GM23338 (cell line): ENCODE measurements at regions not wholly inside any gene's neighbourhood (a gene's known extent, or its start where the extent isn't known, plus 50 kb on each side); places are given as distances from the start of the nearest gene placed in this dataset.

Experiments
- ATAC-seq: fragments of 200-7000 bp; cut with Tn5 transposase; 3 replicates; pipeline ENCODE4 v1.9.1; 2020
- DNase-seq: peaks from one replicate; pipeline ENCODE4 v3.0.0-alpha.2; 2015; ENCODE audit warnings: low spot score
- H2AFZ ChIP-seq: fragments of 200-600 bp; sonication (generic); 2 replicates; pipeline ENCODE4 v1.8.0; 2016; ENCODE audit warnings: antibody characterized with exemption, mild to moderate bottlenecking, moderate library complexity
- H3F3A ChIP-seq: fragments of 200-600 bp; sonication (generic); replicated peaks from 2 replicates; pipeline ENCODE4 v1.8.0; 2017; ENCODE audit warnings: antibody characterized with exemption, mixed run types, low read depth
- H3K27ac ChIP-seq: fragments of 200-600 bp; sonication (generic); 2 replicates; pipeline ENCODE4 v1.6.1; 2016; ENCODE audit warnings: low read depth
- H3K27me3 ChIP-seq: fragments of 200-600 bp; sonication (generic); 2 replicates; pipeline ENCODE4 v1.8.0; 2016; ENCODE audit warnings: mild to moderate bottlenecking, mixed run types, moderate library complexity; ENCODE audit not compliant: insufficient read depth
- H3K36me3 ChIP-seq: fragments of 200-600 bp; sonication (generic); 2 replicates; pipeline ENCODE4 v1.8.0; 2016; ENCODE audit warnings: mild to moderate bottlenecking; ENCODE audit not compliant: insufficient read depth
- H3K4me1 ChIP-seq: fragments of 200-600 bp; sonication (generic); 2 replicates; pipeline ENCODE4 v1.8.0; 2016; ENCODE audit warnings: mild to moderate bottlenecking, moderate library complexity; ENCODE audit not compliant: insufficient read depth
- H3K4me2 ChIP-seq: fragments of 200-600 bp; sonication (generic); 2 replicates; pipeline ENCODE4 v1.7.1; 2017; ENCODE audit warnings: mixed run types
- H3K4me3 ChIP-seq: fragments of 200-600 bp; sonication (generic); 2 replicates; pipeline ENCODE4 v1.6.1; 2016; ENCODE audit warnings: mixed run types
- H3K79me2 ChIP-seq: fragments of 200-600 bp; sonication (generic); replicated peaks from 2 replicates; pipeline ENCODE4 v1.8.0; 2017; ENCODE audit warnings: mild to moderate bottlenecking; ENCODE audit not compliant: insufficient read depth
- H3K9me2 ChIP-seq: fragments of 200-600 bp; sonication (generic); 2 replicates; pipeline ENCODE4 v1.8.0; 2017; ENCODE audit not compliant: insufficient read depth
- H4K20me1 ChIP-seq: fragments of 200-600 bp; sonication (generic); replicated peaks from 2 replicates; pipeline ENCODE4 v1.8.0; 2017; ENCODE audit warnings: mild to moderate bottlenecking; ENCODE audit not compliant: insufficient read depth
- H3K27ac Mint-ChIP-seq: 2 replicates; pipeline ENCODE4 v1.8.0; 2020; ENCODE audit warnings: inconsistent platforms, mild to moderate bottlenecking, moderate library complexity, mixed read lengths
- H3K27me3 Mint-ChIP-seq: 3 replicates; pipeline ENCODE4 v1.8.0; 2022; ENCODE audit warnings: low read depth, mild to moderate bottlenecking, moderate library complexity, mixed read lengths, inconsistent platforms; ENCODE audit not compliant: insufficient read depth, poor library complexity
- H3K36me3 Mint-ChIP-seq: 3 replicates; pipeline ENCODE4 v1.8.0; 2021; ENCODE audit warnings: low read depth, mild to moderate bottlenecking, inconsistent platforms, moderate library complexity, mixed read lengths
- H3K4me1 Mint-ChIP-seq: 3 replicates; pipeline ENCODE4 v1.8.0; 2020; ENCODE audit warnings: mild to moderate bottlenecking, inconsistent platforms, mixed read lengths
- H3K4me3 Mint-ChIP-seq: 3 replicates; pipeline ENCODE4 v1.8.0; 2021; ENCODE audit warnings: moderate library complexity, mild to moderate bottlenecking, inconsistent platforms, mixed read lengths
- H3K9me3 Mint-ChIP-seq: 3 replicates; pipeline ENCODE4 v1.8.0; 2020; ENCODE audit warnings: moderate library complexity, mild to moderate bottlenecking, inconsistent platforms, mixed read lengths
- EZH2 ChIP-seq: fragments of 200-600 bp; sonication (generic); IDR thresholded peaks from one replicate; pipeline ENCODE4 v1.8.0; 2017; ENCODE audit warnings: antibody characterized with exemption, mild to moderate bottlenecking, low read depth; ENCODE audit not compliant: unreplicated experiment
- JUNB ChIP-seq: IDR thresholded peaks from one replicate; pipeline ENCODE4 v1.6.1; 2016; ENCODE audit warnings: antibody characterized with exemption; ENCODE audit not compliant: unreplicated experiment
- NANOG ChIP-seq: IDR thresholded peaks from 2 replicates; pipeline ENCODE4 v1.6.1; 2016; ENCODE audit warnings: antibody characterized with exemption, borderline replicate concordance
- REST ChIP-seq: IDR thresholded peaks from one replicate; pipeline ENCODE4 v1.6.1; 2018; ENCODE audit warnings: antibody characterized with exemption; ENCODE audit not compliant: unreplicated experiment
- ZNF114 ChIP-seq: fragments of 250-450 bp; sonication (Bioruptor Pico); IDR thresholded peaks from 2 replicates; pipeline ENCODE4 v1.5.0; 2020; ENCODE audit warnings: mild to moderate bottlenecking, moderate library complexity
- ZNF331 ChIP-seq: fragments of 250-450 bp; sonication (Bioruptor Pico); IDR thresholded peaks from 2 replicates; pipeline ENCODE4 v1.5.0; 2020; ENCODE audit warnings: low read depth, mild to moderate bottlenecking, moderate library complexity
- ZNF462 ChIP-seq: fragments of 250-450 bp; sonication (Bioruptor Pico); IDR thresholded peaks from 2 replicates; pipeline ENCODE4 v1.5.0; 2020; ENCODE audit warnings: mild to moderate bottlenecking, moderate library complexity
- TF ChIP-seq, protein P1 (sequence below): IDR thresholded peaks from 2 replicates; pipeline ENCODE4 v1.6.1; 2016; ENCODE audit warnings: antibody characterized with exemption

DNA sequence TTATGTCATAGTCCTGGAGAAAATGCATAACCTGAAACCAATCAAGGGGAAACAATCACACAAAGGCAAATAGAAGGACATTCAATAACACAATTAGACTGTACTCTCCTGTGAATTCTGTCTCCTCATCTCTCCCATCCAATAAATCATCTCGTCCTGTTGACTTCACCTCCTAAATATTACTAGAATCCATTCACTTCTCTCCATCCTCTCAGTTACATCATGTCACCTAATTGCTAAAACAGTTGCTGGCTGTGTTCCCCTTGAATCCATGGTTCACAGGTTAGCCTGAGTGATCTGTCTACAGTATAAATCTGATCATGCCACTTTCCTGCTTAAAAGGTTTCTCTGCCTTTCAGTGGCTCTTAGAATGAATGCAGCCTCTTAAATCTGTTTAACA, 220.2 kb downstream of the TGFB2 start (continued):
- TF ChIP-seq NANOG (no peak), JUNB (no peak)

GRCh38 chr1:218568962-218569550, 223.9 kb downstream of the TGFB2 start:
- no peak overlapping the region for H3K27ac Mint-ChIP-seq
- Histone ChIP-seq H3K79me2 (no peaks in the 10 kb centered on the region), H3K36me3 (no peaks in the 10 kb centered on the region), H3K27me3 (no peaks in the 10 kb centered on the region), H3K4me2 (no peak overlapping the region), H3K9me2 (no peaks in the 10 kb centered on the region), H3K4me3 (no peak overlapping the region), H3F3A (no peaks in the 10 kb centered on the region), H2AFZ (peak overlapping the region; percentile 56; the same call in 1 of the 2 replicates), H3K27ac (no peak overlapping the region), H3K4me1 (peaks cover 11% of the 10 kb centered on the region; the same call in 1 of the 2 replicates), H4K20me1 (no peaks in the 10 kb centered on the region)
- no peaks in the 10 kb centered on the region for H3K9me3 Mint-ChIP-seq
- ATAC-seq (no peak), DNase-seq (no peak)
- TF ChIP-seq NANOG (no peak), REST (no peak), ZNF114 (no peak), ZNF331 (no peak), EZH2 (no peak), ZNF462 (CRISPR knock-in tag) (no peak), JUNB (no peak)
- TF ChIP-seq, protein P1, sequence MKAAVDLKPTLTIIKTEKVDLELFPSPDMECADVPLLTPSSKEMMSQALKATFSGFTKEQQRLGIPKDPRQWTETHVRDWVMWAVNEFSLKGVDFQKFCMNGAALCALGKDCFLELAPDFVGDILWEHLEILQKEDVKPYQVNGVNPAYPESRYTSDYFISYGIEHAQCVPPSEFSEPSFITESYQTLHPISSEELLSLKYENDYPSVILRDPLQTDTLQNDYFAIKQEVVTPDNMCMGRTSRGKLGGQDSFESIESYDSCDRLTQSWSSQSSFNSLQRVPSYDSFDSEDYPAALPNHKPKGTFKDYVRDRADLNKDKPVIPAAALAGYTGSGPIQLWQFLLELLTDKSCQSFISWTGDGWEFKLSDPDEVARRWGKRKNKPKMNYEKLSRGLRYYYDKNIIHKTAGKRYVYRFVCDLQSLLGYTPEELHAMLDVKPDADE, result no peak
- no peaks in the 10 kb centered on the region for H3K36me3 Mint-ChIP-seq
- no peak overlapping the region for H3K4me3 Mint-ChIP-seq
- H3K4me1 Mint-ChIP-seq, result peaks cover 14% of the 10 kb centered on the region; the same call in 2 of the 3 replicates
- H3K27me3 Mint-ChIP-seq, result peaks cover 3% of the 10 kb centered on the region
